ENCODE measurements at regions not wholly inside any gene's neighbourhood (a gene's known extent, or its start where the extent isn't known, plus 50 kb on each side); places are given as distances from the start of the nearest gene placed in this dataset.

- ChIA-PET POLR2A (ENCODE audit: unreplicated experiment) (no interaction called here), CTCF (no interaction called here)
- Histone ChIP-seq H4K5ac (ENCODE audit: low read depth, low read length) (no peak overlapping the region), H3K4me2 (ENCODE audit: low read depth, low read length) (no peak overlapping the region), H2AFZ (replicated peaks; ENCODE audit: low read length, poor library complexity) (no peak overlapping the region), H3K9me1 (ENCODE audit: insufficient read depth, low read length) (no peaks in the 10 kb centered on the region), H3K27ac (ENCODE audit: insufficient read depth, low read length) (no peak overlapping the region), H4K8ac (ENCODE audit: low read depth in 2 of 2, low read length in 2 of 2) (no peak overlapping the region), H2AK9ac (replicated peaks; ENCODE audit: low read depth, low read length, poor library complexity) (no peak overlapping the region), H3K14ac (replicated peaks; ENCODE audit: low read depth, low read length) (no peak overlapping the region), H3K27me3 (ENCODE audit: control insufficient read depth, insufficient read depth, low read length) (peaks cover 13% of the 10 kb centered on the region), H3K18ac (ENCODE audit: low read depth, low read length) (no peak overlapping the region), H3K4me3 (ENCODE audit: insufficient read depth, low read depth, low read length) (no peak overlapping the region), H3K56ac (ENCODE audit: extremely low read depth, insufficient read depth, low read length) (no peak overlapping the region), H2BK15ac (ENCODE audit: low read depth, low read length) (no peak overlapping the region), H3K4ac (ENCODE audit: low read depth, low read length) (no peak overlapping the region), H4K91ac (ENCODE audit: insufficient read depth, low read depth, low read length) (no peak overlapping the region), H3K4me1 (ENCODE audit: control insufficient read depth, insufficient read depth, low read length) (no peaks in the 10 kb centered on the region), H2AK5ac (ENCODE audit: low read depth, low read length) (no peak overlapping the region), H3K23ac (ENCODE audit: low read depth, low read length) (no peak overlapping the region), H3K36me3 (ENCODE audit: control insufficient read depth, insufficient read depth, low read length) (no peaks in the 10 kb centered on the region), H3K9me3 (ENCODE audit: control insufficient read depth, insufficient read depth, low read length) (no peaks in the 10 kb centered on the region), H3K79me1 (ENCODE audit: low read depth in 1 of 2, low read length in 2 of 2) (no peaks in the 10 kb centered on the region), H2BK5ac (ENCODE audit: low read depth, low read length, poor library complexity, severe bottlenecking) (no peak overlapping the region), H4K20me1 (ENCODE audit: insufficient read depth, low read length) (no peaks in the 10 kb centered on the region), H3K9ac (ENCODE audit: low read depth, low read length) (no peak overlapping the region), H2BK120ac (ENCODE audit: low read depth, low read length) (no peak overlapping the region), H2BK20ac (ENCODE audit: low read depth, low read length) (no peak overlapping the region)
- in situ Hi-C loops (cut with MboI; ENCODE audit: low sequenced_read_pairs) = no loop called here
- no TSS peak for BruUV-seq (replicated peaks)
- WGBS, 2 experiments (ENCODE audit: extremely low coverage in 2 of 2, insufficient read length in 1 of 2) = 43% methylated on average over 1 of the region's 2 CpGs; no CpG with 5 or more reads in 1 of the 2 experiments
- dilution Hi-C loops (cut with HindIII; ENCODE audit: low sequenced_read_pairs, unreplicated experiment) = no loop called here
- TF ChIP-seq POLR2A (IDR thresholded peaks at IDR 0.05; ENCODE audit: low read depth, low read length) (no peak), MAFK (IDR thresholded peaks at IDR 0.05; ENCODE audit: low read depth, low read length) (no peak)
- intact Hi-C loops (cut with micrococcal nuclease) = no loop called here
- DNase-seq (no peak), ATAC-seq (ENCODE audit: low read depth) (no peak)
These were observed 59.4 kb upstream of the SYT13 start for GRCh38 chr11:45345491-45345890.

Data from IMR-90 (cell line).